GM19372 (cell line): ENCODE measurements at regions not wholly inside any gene's neighbourhood (a gene's known extent, or its start where the extent isn't known, plus 50 kb on each side); places are given as distances from the start of the nearest gene placed in this dataset.

Experiments used
- ATAC-seq: cut with Tn5 transposase; IDR thresholded peaks from one replicate; pipeline ENCODE4 v1.9.1; 2021; ENCODE audit warnings: mild to moderate bottlenecking, low read depth, moderate library complexity; ENCODE audit not compliant: unreplicated experiment

GRCh38 chr4:10734697-10735096 is 50.1 kb upstream of the CLNK start:
- no peak for ATAC-seq
